ENCODE measurements at regions not wholly inside any gene's neighbourhood (a gene's known extent, or its start where the extent isn't known, plus 50 kb on each side); places are given as distances from the start of the nearest gene placed in this dataset.

DNA sequence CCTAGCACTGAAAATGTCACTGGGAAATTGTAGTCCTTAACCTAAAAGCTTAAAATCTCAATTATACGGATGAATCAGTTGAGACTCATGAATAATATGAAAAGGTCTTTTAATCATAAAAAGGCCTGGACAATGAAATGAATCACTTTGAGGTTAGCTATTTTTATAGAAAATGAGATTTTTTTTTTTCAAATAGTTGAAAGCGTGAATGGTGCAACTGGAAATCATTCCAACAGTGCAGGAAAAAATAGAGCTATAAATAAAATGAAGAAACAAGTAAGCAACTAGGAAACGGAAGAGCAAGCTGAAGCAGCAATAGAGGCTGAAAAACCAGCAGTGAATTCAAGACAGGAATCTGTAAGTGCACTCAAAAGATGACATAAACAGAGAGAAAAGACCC, 142.9 kb downstream of the BACH1 start:
- no peak for DNase-seq

- DNase-seq = no peak
These were observed 144.8 kb downstream of the BACH1 start for GRCh38 chr21:29443411-29444010.

DNA sequence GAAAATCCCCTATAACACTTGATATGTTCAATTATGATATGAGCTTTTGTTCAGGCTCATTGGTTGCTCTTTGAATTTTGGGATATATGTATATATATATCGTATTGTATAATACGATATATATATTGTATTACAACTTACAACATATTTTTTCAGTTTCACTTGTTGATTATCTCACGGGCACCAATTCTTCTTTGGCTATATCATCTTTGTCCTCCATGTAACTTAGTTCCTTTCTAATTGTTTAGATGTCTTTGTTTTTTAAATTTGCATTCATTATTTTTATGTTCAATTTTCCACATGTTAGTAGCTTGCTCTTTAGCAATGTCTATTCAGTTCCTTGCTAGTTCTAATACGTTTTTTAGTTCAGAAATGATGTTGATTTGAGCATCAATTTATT, 150.0 kb downstream of the BACH1 start:
- no peak for DNase-seq

GRCh38 chr21:29449306-29449950, 150.7 kb downstream of the BACH1 start:
- DNase-seq = no peak

- DNase-seq = no peak
These were observed 151.3 kb downstream of the BACH1 start for GRCh38 chr21:29450058-29450457.

GRCh38 chr21:29453511-29453910, 154.8 kb downstream of the BACH1 start:
- DNase-seq = no peak

DNA sequence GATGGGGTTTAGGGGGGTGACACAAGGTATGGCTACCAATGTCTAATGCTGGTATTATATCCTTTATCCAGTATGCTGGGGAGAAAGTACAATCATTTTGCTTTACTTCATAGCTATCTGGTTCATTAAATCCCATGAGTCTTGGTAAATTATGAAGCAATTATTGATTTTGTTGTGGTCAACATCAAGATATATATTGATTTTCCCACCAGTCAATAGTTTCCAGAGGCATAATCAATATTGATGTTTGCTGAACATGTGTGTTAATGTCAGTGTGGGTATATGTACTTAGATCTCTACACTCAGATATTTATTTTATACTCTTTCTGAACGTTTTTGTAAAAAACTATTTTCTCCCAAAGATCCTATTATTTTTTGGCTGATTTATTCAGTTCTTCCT, 155.5 kb downstream of the BACH1 start:
- DNase-seq = no peak

GRCh38 chr21:29462479-29462878, 163.8 kb downstream of the BACH1 start:
- DNase-seq = no peak

DNA sequence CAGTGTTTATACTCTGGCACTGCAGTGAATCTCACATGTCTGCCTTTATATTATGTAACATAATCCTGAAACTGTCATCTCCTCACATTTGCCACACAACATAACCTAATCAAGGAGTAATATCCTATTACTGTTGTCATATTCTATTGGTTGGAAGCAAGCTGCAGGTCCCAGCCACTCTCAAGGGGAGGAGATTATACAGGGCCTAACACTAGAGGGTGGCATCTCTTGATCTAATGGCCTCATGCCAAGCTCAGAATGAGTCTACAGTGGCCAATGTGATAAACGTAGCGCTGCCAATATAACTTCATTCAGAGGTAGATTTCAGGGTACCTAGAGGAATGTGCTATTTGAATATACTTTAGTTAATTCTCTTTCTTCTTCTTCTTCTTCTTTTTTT, 166.8 kb downstream of the BACH1 start:
- no peak for DNase-seq

DNA sequence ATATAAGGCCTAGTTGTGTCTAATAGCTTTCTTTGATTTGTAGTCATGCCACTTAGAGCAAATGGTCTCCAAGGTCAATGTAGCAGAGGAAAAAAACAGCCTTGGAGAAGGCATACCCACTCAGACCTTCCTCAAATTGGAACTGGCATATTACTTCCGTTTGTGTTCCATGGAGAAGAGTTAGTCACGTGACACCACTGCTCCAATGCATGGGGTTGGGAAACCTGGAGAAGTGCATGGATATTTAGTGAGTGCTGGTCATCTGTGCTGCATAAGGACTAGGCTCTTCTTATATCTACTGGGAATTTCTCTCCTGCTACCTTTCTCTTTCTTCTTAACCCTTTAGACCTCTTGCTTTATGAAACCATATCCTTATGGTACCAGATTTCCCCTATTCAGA, 167.8 kb downstream of the BACH1 start:
- DNase-seq = no peak

GRCh38 chr21:29470397-29470796, 171.7 kb downstream of the BACH1 start:
- no peak for DNase-seq

GRCh38 chr21:29473808-29474207, 175.1 kb downstream of the BACH1 start:
- no peak for DNase-seq

DNA sequence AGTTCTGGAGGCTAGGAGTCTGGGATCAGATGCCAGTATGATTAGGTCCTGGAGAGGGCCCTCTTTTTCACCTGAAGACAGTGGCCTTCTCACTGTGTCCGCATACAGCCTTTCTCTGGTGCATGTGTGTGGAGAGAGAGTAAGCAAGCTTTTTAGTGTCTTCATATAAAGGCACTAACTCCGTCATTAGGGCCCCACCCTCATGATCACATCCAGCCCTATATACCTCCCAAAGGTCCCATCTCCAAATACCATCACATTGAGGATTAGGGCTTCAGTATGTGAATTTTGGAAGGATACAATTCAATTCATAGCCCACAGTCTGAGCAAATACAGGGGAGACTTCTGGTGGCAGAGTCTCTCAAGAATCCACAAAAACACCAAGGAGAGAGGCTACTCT, 176.6 kb downstream of the BACH1 start:
- no peak for DNase-seq

GRCh38 chr21:29477347-29477746, 178.6 kb downstream of the BACH1 start:
- DNase-seq = no peak

DNA sequence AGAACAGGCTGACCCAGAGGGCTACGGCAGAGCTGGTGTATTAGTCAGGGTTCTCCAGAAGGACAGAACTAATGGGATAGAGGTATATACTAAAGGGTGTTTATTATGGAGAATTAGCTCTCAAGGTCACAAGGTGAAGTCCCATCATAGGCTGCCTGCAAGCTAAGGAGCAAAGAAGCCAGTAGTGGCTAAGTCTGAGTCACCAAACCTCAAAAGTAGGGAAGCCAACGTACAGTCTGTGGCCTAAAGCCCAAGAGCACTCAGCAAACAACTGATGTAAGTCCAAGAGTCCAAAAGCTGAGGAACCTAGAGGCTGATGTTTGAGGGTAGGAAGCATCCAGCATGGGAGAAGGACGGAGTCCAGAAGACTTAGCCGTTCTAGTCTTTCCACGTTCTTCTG, 179.2 kb downstream of the BACH1 start:
- DNase-seq = no peak

DNA sequence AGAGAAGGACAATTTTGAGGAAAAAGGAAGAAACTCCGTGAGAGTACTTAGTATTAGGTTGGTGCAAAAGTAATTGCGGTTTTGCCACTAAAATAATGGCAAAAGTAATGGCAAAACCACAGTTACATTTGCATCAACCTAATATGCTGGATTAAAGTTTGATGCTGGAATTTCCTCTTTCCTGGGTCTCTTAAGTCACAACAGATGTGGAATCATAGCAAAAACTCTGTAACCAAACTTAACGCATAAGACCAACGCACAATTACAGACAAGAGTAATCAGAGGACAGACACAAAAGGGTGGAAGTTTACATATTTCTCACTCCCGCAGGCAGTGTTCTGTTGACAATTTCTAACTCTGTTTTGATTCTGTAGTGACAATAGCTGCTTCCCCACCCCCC, 182.4 kb downstream of the BACH1 start:
- no peak for DNase-seq

GRCh38 chr21:29481641-29482040, 182.9 kb downstream of the BACH1 start:
- DNase-seq = no peak

DNA sequence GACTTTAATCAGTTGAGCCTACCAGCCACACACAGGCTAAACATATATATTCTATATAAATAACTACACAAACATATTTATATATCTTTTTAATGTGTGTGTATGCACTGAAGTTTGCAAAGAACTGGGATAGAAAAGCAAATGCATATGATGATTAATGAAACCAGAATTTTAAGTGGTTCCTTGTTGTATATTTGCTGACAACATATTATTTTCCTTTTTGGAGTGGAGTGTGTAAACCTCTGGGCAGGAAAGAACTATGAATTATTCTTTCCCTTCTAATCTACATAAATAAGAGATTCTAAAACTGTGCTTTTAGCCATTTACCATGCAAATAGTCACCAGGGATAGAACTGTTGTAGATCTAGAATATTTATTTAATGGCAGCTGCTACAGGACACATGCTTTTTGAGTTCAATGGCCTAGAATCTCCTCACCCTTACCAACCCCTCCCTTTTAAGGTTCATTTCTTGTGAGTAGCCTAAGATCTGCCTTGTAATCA, 187.6 kb downstream of the BACH1 start:
- no peak for DNase-seq

Data from muscle of arm (tissue), 1 donor.